Tibial nerve (tissue), 4 donors: ENCODE measurements at regions not wholly inside any gene's neighbourhood (a gene's known extent, or its start where the extent isn't known, plus 50 kb on each side); places are given as distances from the start of the nearest gene placed in this dataset.

Source experiments
- DNase-seq, 2 donors: peaks; one replicate each; pipeline ENCODE4 v3.0.0-alpha.2; 2019; ENCODE audit warnings: low spot score in 2 of 2
- H3K27ac ChIP-seq, 4 donors: fragments of 200-600 bp; sonication (generic) in 3 of 4; one replicate each; pipeline ENCODE4 v1.5.1; 2017 to 2019; ENCODE audit warnings: mild to moderate bottlenecking in 1 of 4
- H3K27me3 ChIP-seq, 2 donors: fragments of 200-600 bp; sonication (generic) in 1 of 2; one replicate each; pipeline versions ENCODE4 v1.5.1 to v1.6.0; 2017 to 2019
- H3K36me3 ChIP-seq, 3 donors: fragments of 200-600 bp; sonication (generic); one replicate each; pipeline ENCODE4 v1.5.1; 2018 to 2019
- H3K4me1 ChIP-seq, 4 donors: fragments of 200-600 bp; sonication (generic) in 3 of 4; one replicate each; pipeline ENCODE4 v1.5.1; 2017 to 2019
- H3K4me3 ChIP-seq, 4 donors: fragments of 200-600 bp; sonication (generic) in 3 of 4; one replicate each; pipeline ENCODE4 v1.5.1; 2017 to 2019; ENCODE audit warnings: mild to moderate bottlenecking in 1 of 4, moderate library complexity in 1 of 4
- H3K9me3 ChIP-seq, 4 donors: fragments of 200-600 bp; sonication (generic) in 3 of 4; one replicate each; pipeline ENCODE4 v1.5.1; 2017 to 2019
- CTCF ChIP-seq, 5 experiments: fragments of 200-600 bp in 3 of 5; fragments of 450-650 bp in 2 of 5; sonication (generic) in 3 of 5; IDR thresholded peaks; one replicate each; pipeline ENCODE4 v1.5.1; 2016 to 2019; ENCODE audit warnings: antibody characterized with exemption in 5 of 5, mild to moderate bottlenecking in 3 of 5, moderate library complexity in 2 of 5
- EP300 ChIP-seq, 2 donors: sonication (generic); formaldehyde crosslinking; IDR thresholded peaks; one replicate each; pipeline ENCODE4 v1.6.1; 2017; ENCODE audit warnings: antibody characterized with exemption in 2 of 2, mild to moderate bottlenecking in 1 of 2
- POLR2A ChIP-seq, 2 donors: fragments of 450-650 bp; IDR thresholded peaks; one replicate each; pipeline ENCODE4 v1.6.1; 2017; ENCODE audit warnings: antibody characterized with exemption in 2 of 2, mild to moderate bottlenecking in 2 of 2, moderate library complexity in 2 of 2
- whole genome bisulfite sequencing, 2 donors: methylation state at CpG; one replicate each; pipeline ENCODE4 v1.1.5; 2018; 5-methylcytosine and 5-hydroxymethylcytosine counted together

- no peak for DNase-seq
- Histone ChIP-seq H3K9me3 (peaks cover 0 to 3% (median 0%) of the 10 kb centered on the region in 4 donors), H3K27ac (no peak overlapping the region), H3K4me3 (no peak overlapping the region), H3K36me3 (no peaks in the 10 kb centered on the region), H3K27me3 (no peaks in the 10 kb centered on the region), H3K4me1 (no peaks in the 10 kb centered on the region)
- TF ChIP-seq EP300 (IDR thresholded peaks at IDR 0.05), result no peak
- TF ChIP-seq POLR2A (IDR thresholded peaks at IDR 0.05), result no peak
- no peak for TF ChIP-seq CTCF (IDR thresholded peaks at IDR 0.05)
- 86 to 90% methylated on average over 4 of the region's 4 CpGs for WGBS, 2 donors
These were observed 332.0 kb upstream of the PBX1 start for GRCh38 chr1:164226977-164227376.

GRCh38 chr1:164228928-164229327, 330.1 kb upstream of the PBX1 start:
- 66 to 78% methylated on average over 6 of the region's 6 CpGs for WGBS, 2 donors
- Histone ChIP-seq H3K4me3 (no peak overlapping the region), H3K4me1 (no peaks in the 10 kb centered on the region), H3K27me3 (no peaks in the 10 kb centered on the region), H3K36me3 (no peaks in the 10 kb centered on the region), H3K9me3 (peaks cover 0 to 2% (median 0%) of the 10 kb centered on the region in 4 donors), H3K27ac (no peak overlapping the region)
- DNase-seq, result no peak
- TF ChIP-seq POLR2A (IDR thresholded peaks at IDR 0.05) (no peak), EP300 (IDR thresholded peaks at IDR 0.05) (no peak), CTCF (IDR thresholded peaks at IDR 0.05) (no peak)

GRCh38 chr1:164233149-164233548, 325.8 kb upstream of the PBX1 start:
- H3K4me1 ChIP-seq, result no peaks in the 10 kb centered on the region
- no peaks in the 10 kb centered on the region for H3K27me3 ChIP-seq
- no peaks in the 10 kb centered on the region for H3K36me3 ChIP-seq
- no peak for TF ChIP-seq POLR2A (IDR thresholded peaks at IDR 0.05)
- no peak for TF ChIP-seq CTCF (IDR thresholded peaks at IDR 0.05)
- TF ChIP-seq EP300 (IDR thresholded peaks at IDR 0.05), result no peak
- H3K9me3 ChIP-seq, result peaks cover 0 to 7% (median 0%) of the 10 kb centered on the region in 4 donors
- 64 to 72% methylated on average over 3 of the region's 3 CpGs for WGBS, 2 donors
- no peak overlapping the region for H3K27ac ChIP-seq
- no peak overlapping the region for H3K4me3 ChIP-seq
- no peak for DNase-seq

GRCh38 chr1:164240081-164240480, 318.9 kb upstream of the PBX1 start:
- WGBS, 2 donors, result 59 to 64% methylated on average over 4 of the region's 4 CpGs
- Histone ChIP-seq H3K36me3 (no peaks in the 10 kb centered on the region), H3K4me3 (no peak overlapping the region), H3K27me3 (no peaks in the 10 kb centered on the region), H3K27ac (no peak overlapping the region), H3K4me1 (no peaks in the 10 kb centered on the region), H3K9me3 (no peaks in the 10 kb centered on the region)
- TF ChIP-seq EP300 (IDR thresholded peaks at IDR 0.05) (no peak), POLR2A (IDR thresholded peaks at IDR 0.05) (no peak), CTCF (IDR thresholded peaks at IDR 0.05) (no peak)
- DNase-seq, result no peak

GRCh38 chr1:164250365-164250764, 308.6 kb upstream of the PBX1 start:
- DNase-seq, result no peak
- H3K27ac ChIP-seq, result no peak overlapping the region
- no peaks in the 10 kb centered on the region for H3K36me3 ChIP-seq
- TF ChIP-seq POLR2A (IDR thresholded peaks at IDR 0.05) (no peak), CTCF (IDR thresholded peaks at IDR 0.05) (no peak), EP300 (IDR thresholded peaks at IDR 0.05) (no peak)
- no peak overlapping the region for H3K4me3 ChIP-seq
- H3K4me1 ChIP-seq, result no peaks in the 10 kb centered on the region
- H3K27me3 ChIP-seq, result no peaks in the 10 kb centered on the region
- peaks cover 0 to 41% (median 2%) of the 10 kb centered on the region in 4 donors for H3K9me3 ChIP-seq
